Stimulated activated naive CD8-positive, alpha-beta T cell treated with anti-CD3 and anti-CD28 coated beads, Interleukin-15, Interleukin-2, amounts not matched to agents 100 U/mL and 50 U/mL, for 24 hours (primary cell): ENCODE measurements at regions not wholly inside any gene's neighbourhood (a gene's known extent, or its start where the extent isn't known, plus 50 kb on each side); places are given as distances from the start of the nearest gene placed in this dataset.

ENCODE experiments used
- ATAC-seq: fragments of 150-1000 bp; cut with Tn5 transposase; one replicate; pipeline ENCODE4 v1.10.0; 2021
- DNase-seq: peaks from one replicate; pipeline ENCODE4 v3.0.0; 2021

DNA sequence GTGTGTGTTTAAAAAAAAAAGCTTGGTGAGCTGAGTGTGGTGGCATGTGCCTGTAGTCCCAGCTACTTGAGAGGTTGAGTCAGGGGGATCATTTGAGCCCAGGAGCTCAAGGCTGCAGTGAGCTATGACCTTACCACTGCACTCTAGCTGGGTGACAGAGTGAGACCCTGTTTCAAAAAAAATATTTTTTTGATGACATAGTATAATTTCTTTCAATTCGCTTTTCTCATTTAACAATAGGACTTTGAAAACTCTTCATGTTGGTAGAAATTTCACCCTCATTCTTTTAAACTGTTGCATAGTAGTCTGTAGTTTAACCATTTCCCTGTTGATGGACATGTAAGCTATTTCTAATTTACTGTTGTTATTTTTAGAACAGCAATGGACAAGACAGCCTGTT is 55.7 kb upstream of the EXOC6 start:
- DNase-seq, result no peak
- no peak for ATAC-seq
